Stimulated activated CD8-positive, alpha-beta memory T cell treated with anti-CD3 and anti-CD28 coated beads, Interleukin-2, amount 100 ng/mL, for 48 hours (primary cell): ENCODE measurements at regions not wholly inside any gene's neighbourhood (a gene's known extent, or its start where the extent isn't known, plus 50 kb on each side); places are given as distances from the start of the nearest gene placed in this dataset.
"Not testable (repeated sequence)": the region's sequence is repeated elsewhere in the genome, so short reads cannot be mapped to it uniquely, and the experiment has no call there.

ENCODE experiments used
- DNase-seq, 2 donors: peaks; one replicate each; pipeline ENCODE4 v3.0.0-alpha.2; 2020; ENCODE audit warnings: low read depth in 2 of 2

DNA sequence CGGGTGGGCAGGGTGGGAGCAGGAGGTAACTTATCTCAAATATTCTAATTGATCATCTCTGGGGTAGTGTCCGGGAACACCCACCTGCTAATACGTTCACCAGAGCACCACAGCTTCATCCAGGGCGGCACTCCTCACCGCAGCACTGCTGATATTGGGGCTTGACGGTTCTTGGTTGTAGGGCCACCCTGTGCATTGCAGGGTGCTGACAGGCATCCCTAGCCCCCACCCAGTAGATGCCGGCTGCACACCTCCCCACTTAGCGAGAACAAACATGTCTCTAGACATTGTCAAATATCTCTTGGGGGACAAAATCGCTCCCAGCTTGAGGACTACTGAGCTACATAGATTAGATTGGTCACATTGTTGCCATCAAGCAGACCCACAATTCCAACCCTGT is 73.9 kb upstream of the WASF3 start:
- DNase-seq = no peak

- no peak for DNase-seq
Observed at GRCh38 chr13:26484196-26484595, 73.3 kb upstream of the WASF3 start.

DNA sequence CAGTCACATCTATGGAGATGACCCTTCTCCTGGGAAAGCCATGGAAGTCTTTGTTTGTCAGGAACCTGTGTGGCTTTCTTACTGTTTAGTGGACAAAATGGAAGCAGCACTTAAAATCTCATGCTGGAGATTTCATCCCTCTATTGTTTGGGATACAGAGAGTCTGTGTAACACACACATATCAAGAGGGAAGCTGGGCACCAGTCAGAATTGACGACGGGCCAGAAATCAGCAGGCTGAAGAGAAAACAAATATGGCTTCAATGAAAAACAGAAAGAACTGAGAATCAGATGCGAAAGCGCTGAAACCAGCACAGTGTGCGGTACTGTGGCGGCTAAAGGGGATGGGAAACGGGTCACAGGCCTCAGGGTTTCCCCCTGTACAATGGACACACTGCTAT is 72.2 kb upstream of the WASF3 start:
- no peak for DNase-seq

DNA sequence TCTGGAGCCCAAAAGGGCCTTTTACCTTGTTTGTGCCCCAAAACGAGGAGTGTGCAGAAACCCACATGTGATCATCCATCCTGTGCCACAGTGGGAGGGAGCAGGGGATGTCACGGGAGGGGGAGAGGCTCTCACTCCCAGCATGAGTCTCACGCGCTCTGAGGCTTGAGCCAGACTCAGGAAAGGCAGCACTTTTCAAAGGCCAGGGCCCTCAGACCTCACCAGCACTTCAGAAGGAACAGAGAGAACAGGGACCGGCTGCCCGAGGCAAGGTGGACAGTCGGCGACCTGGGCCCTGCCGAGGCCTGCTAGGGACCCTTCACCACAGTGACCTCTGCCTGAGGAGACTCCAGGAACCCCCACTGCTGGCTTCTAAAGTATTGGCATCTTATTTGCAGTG is 71.7 kb upstream of the WASF3 start:
- DNase-seq = no peak

GRCh38 chr13:26486550-26486949 is 70.9 kb upstream of the WASF3 start:
- no peak for DNase-seq

DNA sequence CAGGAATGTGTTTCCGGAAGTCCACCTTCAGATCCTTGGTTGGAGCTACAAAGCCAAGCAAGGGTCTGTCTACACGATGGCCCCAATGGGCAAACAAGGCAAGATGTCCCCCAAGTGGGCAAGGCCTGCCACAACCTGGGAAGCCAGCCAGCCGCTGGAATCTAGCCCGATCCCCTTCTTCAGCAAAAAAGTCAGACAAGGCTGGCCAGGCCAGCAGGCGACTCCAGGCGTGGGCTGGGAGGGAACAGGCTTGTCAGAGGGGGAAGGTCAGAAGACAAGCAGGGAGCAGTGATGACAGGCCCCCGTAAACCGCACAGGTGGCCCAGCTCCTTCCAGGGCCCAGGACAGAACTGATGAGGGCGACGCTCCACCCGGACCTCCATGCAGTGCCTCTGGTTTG is 69.7 kb upstream of the WASF3 start:
- DNase-seq = no peak

DNA sequence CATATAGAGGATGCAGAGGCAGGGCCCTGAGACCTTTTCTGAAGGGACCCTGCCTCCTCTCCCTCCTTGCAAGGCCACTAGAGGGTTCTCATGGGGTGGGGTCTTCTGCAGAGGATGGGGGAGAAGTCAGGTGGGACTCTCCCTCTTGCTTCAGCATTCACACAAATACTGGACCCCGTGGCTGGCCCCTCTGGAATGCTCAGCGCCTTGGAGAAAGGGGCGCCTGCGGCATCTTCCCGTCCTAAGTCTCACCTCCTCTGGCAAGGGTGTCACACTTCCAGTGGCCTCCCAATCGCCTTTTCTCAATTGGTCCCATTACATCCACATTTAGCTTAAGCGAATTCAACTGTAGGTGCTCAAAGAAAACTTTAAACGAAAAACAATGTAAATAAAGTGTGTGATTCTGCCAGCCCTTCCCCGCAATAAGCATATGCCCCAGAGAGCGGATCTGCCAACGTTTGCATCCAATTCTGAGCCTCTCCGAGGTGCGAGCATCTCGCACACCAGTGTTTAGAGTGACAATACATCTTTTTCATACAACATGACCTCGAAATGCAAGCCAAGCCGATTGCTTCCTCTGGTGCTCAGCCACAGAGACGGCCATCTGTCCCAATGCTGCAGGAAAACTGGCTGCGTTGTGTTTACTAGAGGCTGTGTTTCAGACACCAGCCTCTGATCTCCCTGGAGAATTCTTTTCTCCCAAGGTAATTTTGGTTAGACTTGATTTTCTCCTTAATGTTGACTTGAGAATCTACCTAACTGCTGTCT is 69.1 kb upstream of the WASF3 start:
- DNase-seq = no peak

DNA sequence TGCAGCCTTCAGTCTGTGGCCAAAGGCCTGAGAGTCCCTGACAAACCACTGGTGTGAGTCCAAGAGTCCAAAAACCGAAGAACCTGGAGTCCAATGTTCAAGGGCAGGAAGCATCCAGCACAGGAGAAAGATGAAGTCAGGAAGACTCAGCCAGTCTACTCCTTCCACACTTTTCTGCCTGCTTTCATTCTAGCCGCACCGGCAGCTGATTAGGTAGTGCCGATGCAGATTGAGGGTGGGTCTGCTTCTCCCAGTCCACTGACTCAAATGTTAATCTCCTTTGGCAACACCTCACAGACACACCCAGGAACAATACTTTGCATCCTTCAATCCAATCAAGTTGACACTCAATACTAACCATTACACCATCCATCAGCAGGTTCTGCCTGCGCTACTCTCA is 65.2 kb upstream of the WASF3 start:
- DNase-seq = not testable (repeated sequence)

GRCh38 chr13:26494571-26495195 is 62.8 kb upstream of the WASF3 start:
- no peak for DNase-seq

DNA sequence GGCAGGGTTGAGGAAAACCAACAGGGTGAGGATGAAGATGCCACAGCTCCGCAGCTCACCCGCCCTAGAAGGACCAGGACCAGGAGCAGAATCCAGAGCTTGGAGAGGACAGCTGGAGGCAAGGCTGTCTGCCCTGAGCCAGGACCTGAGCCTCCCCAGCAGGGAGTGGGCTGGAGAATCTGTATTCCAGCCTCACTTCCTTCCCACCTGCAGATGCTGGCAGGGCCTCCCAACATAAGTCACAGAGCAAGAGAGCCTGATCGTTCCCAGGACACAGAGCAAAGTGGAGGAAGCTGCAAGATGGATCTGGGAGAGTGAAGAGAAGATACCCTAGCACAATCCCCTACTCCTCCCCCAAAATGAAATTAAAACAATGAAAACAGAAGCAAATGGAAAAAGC is 61.7 kb upstream of the WASF3 start:
- no peak for DNase-seq

DNA sequence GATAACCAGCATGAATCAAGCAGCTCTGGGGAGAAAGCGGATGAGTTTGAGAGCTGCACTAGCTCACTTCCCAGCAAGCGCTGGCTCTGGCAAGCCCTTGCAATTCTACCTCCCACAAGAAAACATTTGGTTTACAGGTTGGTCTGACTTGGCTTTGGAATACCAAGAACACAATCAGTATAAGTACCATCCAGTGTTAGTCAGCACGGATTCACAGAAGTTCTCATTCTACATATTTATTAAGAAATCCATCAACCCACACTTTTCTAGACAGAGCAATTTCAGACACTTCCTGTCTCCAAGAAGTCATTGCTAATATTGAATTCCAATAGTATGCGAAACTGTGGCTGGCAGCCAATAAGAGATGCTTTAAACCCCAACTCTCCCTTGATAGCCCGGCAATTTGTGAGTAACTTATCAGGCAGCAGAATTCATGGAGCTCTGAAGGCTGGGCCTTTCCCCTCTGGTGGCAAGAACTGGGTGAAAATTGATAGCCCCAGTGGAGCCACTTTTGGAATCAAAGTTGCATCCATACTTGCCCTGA is 59.4 kb upstream of the WASF3 start:
- DNase-seq = no peak

- DNase-seq = no peak
Observed at GRCh38 chr13:26498656-26499601, 58.6 kb upstream of the WASF3 start.

DNA sequence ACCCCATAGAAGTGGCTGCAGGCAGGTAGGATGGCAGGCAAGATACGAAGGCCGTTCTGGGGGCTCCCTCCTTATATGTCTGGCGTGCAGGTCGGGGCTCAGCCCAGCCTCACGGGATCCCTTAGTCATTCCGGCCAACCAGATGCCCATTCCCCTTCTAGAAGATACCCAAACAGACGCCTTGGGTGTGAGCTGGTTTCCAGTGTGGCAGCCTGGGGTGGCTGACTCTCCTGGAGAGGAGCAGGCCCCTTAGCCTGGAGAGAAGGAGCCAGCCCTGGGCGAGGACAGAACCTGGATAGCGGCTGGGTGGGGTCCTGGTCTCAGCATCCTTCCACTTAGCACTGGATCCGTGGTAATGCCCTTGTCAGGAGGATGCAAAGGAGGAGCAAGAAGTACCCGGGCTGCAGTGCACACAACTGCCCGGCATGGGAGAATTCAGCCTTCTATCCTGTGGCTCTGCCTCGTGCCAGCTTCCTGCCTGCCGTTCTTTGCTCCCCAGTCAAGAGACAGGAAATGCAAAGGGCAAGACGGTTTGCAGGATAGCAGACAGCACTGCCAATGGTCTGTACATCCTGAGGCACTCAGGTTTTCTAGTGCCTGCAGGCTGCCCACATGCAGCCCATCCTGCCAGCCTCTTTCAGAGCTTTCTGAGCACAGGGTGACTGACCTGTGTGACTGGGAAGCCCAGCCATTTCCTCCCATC is 56.7 kb upstream of the WASF3 start:
- no peak for DNase-seq

DNA sequence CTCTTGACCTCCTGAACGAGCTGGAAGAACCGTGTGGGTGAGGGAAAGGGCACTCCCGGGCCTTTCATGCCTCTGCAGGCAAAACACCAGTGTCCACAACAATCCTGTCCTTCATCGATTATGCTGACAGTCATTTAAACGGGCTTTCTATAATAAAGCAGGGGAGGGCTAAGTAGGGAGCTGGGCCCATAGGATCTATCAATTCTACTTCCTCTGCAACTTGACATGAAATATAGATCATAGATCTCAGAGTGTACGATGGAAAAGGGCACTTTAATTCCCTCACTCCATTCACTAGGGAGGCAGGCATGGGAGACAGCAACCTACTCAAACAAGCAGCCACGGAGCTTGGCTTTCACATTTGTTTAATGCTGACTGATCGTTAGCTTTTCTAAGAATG is 55.8 kb upstream of the WASF3 start:
- no peak for DNase-seq

- peak in 1 of 2 donors; percentile 8 for DNase-seq
Observed at GRCh38 chr13:26502826-26503225, 54.7 kb upstream of the WASF3 start.

DNA sequence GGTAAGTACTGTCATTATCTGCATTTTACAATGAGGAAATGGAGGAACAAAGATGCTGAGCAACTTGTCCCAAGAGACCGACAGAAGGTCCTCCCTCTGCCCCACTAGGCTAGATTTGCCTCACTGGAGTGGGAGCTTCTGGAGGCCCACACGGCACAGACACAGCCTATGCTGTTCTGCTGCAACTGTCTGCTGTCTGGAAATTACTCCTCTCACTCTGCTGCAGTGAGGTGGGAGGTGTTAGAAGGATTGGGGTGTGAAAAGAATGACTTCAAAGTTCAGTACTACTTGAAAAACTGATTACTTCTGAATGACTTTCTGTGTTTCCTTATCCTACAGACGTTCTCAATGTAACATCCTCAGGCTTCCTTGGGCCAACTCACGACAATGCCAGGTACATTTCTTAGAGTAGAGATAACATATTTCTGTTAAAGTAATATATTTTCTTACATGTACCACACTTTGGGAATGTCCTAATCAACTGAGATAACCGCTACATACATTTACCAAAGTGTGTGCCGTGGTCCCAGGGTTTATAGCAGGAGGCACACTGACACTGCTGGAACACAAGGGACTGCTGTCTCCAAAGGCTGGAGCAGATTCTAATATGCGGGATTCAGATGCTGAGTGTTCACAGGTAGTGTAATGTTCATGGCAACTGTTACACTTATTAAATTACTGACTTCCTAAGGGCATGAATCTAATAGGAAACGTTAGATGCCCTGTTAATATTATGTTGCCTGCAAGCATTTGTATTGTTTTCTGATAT is 53.5 kb upstream of the WASF3 start:
- DNase-seq = no peak
